ENCODE measurements at regions not wholly inside any gene's neighbourhood (a gene's known extent, or its start where the extent isn't known, plus 50 kb on each side); places are given as distances from the start of the nearest gene placed in this dataset.

DNA sequence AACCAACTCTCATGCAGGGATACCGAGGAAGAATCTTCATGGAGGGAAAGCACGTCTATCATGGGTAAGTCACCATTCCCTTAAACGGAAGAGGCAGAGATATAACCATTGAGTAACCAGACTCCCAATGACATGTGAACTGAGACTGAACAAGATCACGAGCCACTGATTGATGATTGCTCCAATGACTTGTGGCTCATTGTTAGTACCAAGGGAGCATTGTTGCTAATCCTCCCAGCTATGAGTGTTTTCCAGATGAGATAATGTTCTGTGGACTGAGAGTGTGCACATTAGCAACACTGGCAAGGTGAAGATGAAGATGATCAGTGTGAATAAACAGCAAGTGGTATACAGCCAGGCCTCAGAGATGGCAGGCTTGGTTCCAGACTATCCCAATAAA is 219.2 kb upstream of the MAP3K1 start:
- TF ChIP-seq, protein P1, sequence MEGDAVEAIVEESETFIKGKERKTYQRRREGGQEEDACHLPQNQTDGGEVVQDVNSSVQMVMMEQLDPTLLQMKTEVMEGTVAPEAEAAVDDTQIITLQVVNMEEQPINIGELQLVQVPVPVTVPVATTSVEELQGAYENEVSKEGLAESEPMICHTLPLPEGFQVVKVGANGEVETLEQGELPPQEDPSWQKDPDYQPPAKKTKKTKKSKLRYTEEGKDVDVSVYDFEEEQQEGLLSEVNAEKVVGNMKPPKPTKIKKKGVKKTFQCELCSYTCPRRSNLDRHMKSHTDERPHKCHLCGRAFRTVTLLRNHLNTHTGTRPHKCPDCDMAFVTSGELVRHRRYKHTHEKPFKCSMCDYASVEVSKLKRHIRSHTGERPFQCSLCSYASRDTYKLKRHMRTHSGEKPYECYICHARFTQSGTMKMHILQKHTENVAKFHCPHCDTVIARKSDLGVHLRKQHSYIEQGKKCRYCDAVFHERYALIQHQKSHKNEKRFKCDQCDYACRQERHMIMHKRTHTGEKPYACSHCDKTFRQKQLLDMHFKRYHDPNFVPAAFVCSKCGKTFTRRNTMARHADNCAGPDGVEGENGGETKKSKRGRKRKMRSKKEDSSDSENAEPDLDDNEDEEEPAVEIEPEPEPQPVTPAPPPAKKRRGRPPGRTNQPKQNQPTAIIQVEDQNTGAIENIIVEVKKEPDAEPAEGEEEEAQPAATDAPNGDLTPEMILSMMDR (IDR thresholded peaks at IDR 0.05 in 4 of 5, conservative IDR thresholded peaks at IDR 0.05 in 1 of 5): no peak
- no peak for TF ChIP-seq POLR2A (IDR thresholded peaks at IDR 0.05)

Data from gastrocnemius medialis (tissue), 4 donors.